GM21381 (cell line): ENCODE measurements at regions not wholly inside any gene's neighbourhood (a gene's known extent, or its start where the extent isn't known, plus 50 kb on each side); places are given as distances from the start of the nearest gene placed in this dataset.
"Not testable (repeated sequence)": the region's sequence is repeated elsewhere in the genome, so short reads cannot be mapped to it uniquely, and the experiment has no call there.

Experiments used
- ATAC-seq: cut with Tn5 transposase; IDR thresholded peaks from one replicate; pipeline ENCODE4 v1.9.1; 2021; ENCODE audit warnings: mild to moderate bottlenecking, moderate library complexity; ENCODE audit not compliant: unreplicated experiment

- ATAC-seq: no peak
Observed at GRCh38 chr4:82099928-82100579, 273.7 kb downstream of the HNRNPD start.

GRCh38 chr4:82097504-82097903 is 276.3 kb downstream of the HNRNPD start:
- ATAC-seq: no peak

GRCh38 chr4:82090717-82091116 is 283.1 kb downstream of the HNRNPD start:
- no peak for ATAC-seq

GRCh38 chr4:82084747-82085146 is 289.0 kb downstream of the HNRNPD start:
- no peak for ATAC-seq

GRCh38 chr4:82077471-82077995 is 296.3 kb downstream of the HNRNPD start:
- not testable (repeated sequence) for ATAC-seq

- no peak for ATAC-seq
Observed at GRCh38 chr4:82076809-82077208, 297.0 kb downstream of the HNRNPD start.

GRCh38 chr4:82076359-82076758 is 297.4 kb downstream of the HNRNPD start:
- no peak for ATAC-seq

GRCh38 chr4:82071951-82072350 is 301.8 kb downstream of the HNRNPD start:
- no peak for ATAC-seq

GRCh38 chr4:82069883-82070638 is 303.7 kb downstream of the HNRNPD start:
- ATAC-seq: no peak

GRCh38 chr4:82063017-82063416 is 310.8 kb downstream of the HNRNPD start:
- ATAC-seq: no peak

GRCh38 chr4:82057990-82058544 is 315.7 kb downstream of the HNRNPD start:
- no peak for ATAC-seq

GRCh38 chr4:82055156-82055555 is 318.6 kb downstream of the HNRNPD start:
- no peak for ATAC-seq

- ATAC-seq: no peak
Observed at GRCh38 chr4:82053396-82053795, 320.4 kb downstream of the HNRNPD start.

GRCh38 chr4:82050796-82051195 is 323.0 kb downstream of the HNRNPD start:
- no peak for ATAC-seq

- no peak for ATAC-seq
Observed at GRCh38 chr4:82049294-82049693, 324.5 kb downstream of the HNRNPD start.

GRCh38 chr4:82047731-82048130 is 326.1 kb downstream of the HNRNPD start:
- ATAC-seq: no peak

- ATAC-seq: no peak
Observed at GRCh38 chr4:82046796-82047195, 327.0 kb downstream of the HNRNPD start.

GRCh38 chr4:82045267-82045666 is 328.5 kb downstream of the HNRNPD start:
- no peak for ATAC-seq

GRCh38 chr4:82044141-82044993 is 329.4 kb downstream of the HNRNPD start:
- ATAC-seq: no peak

GRCh38 chr4:82043809-82044137 is 330.0 kb downstream of the HNRNPD start:
- ATAC-seq: no peak
